Kidney glomerular epithelial cell (primary cell): ENCODE measurements at regions not wholly inside any gene's neighbourhood (a gene's known extent, or its start where the extent isn't known, plus 50 kb on each side); places are given as distances from the start of the nearest gene placed in this dataset.

Experiments used
- DNase-seq: peaks from one replicate; lab custom pipeline; 2025; lab: John Stamatoyannopoulos, UW

DNA sequence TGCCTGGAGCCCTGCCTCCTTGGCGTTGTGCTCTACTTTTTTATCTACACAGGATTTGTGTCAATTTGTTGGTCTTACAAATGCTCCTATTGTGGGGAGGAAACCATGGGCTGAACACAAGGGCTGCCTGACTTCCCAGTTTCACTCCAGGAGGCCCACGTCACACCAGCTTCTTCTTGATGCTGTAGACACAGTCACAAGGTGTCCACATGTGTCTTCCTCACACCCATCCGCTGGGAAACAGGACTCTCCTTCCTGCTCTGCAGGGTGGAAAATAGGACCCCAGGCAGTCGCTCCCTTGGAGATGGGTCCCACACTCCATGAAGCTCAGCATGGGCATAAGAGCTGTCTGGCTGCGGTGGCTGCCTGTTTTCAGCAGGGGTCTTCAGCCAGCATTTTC lies 468.2 kb downstream of the EPHA4 start:
- no peak for DNase-seq

DNA sequence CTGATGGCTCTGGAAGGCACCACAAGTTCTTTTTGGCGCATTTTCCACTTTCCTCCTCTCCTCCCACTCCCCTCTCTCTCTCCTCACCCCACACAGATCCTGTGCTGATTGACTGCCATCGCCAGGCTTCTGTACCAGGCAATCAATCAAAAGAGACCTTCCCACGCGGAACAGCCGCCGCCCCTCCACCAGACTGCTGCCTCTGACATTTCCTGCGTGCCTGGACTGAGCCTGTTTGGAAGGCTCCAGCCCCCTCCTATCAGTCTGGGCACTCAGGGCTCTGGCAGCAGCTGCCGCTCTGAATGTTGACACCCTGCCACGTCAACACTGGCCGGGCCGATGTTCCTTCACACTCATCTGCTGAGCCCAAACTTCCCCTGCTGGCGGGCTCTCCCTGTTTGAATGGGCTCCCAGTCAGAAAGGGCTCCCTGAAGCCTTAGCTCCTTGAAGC lies 467.7 kb downstream of the EPHA4 start:
- no peak for DNase-seq

DNA sequence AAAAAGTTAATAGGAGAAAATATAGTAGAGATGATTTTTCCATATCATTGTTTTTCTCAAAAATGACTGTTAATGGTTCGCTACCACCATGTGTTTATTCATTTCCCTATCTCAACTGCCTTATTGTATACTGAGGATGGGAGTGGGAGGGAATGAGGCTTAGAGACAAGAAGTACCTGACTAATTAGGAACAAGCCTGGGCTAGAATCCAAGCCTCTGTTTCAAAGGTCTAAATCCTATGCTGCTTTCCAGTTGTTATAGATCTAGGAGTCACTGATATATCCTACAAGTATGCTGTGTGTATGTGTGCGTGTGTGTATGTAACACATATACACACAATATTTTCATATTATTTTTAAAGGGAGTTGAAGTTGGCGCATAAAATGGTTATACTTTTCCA lies 465.9 kb downstream of the EPHA4 start:
- DNase-seq, result no peak

DNA sequence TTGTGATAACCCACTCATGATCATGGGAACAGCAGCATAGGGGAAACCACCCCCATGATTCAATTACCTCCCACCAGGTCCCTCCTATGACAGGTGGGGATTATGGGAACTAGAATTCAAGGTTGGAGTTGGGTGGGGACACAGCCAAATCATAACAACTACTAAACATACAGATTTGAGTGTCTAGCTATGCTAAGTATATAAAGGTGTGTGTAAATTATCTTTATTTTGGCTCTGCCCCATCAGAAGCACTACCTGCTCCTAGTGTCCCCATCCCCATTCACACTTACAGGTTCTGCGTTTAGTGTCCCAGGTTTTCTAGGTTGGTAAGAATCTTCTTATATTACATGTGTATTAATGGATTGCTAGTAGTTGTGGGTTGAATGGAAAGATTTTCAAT lies 464.7 kb downstream of the EPHA4 start:
- DNase-seq, result no peak

DNA sequence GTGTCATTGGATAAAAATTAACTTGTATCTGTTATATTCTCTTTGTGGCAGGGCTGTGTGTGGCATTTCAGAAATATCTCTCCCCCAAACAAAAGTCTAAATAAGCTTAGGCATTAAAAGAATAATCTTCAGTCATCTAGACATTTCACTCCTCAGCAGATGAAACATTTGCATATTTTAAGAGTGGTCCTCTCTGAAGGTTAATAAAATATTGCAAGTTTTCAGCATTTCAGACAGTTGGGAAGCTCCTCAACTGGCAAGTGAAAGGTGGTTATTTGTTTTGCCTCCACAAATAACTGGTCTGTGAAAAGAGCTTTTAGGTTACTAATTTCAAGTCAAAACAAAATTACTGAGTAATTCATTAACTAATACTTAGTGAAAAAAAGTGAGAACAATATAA lies 462.6 kb downstream of the EPHA4 start:
- DNase-seq, result peak; percentile 20

DNA sequence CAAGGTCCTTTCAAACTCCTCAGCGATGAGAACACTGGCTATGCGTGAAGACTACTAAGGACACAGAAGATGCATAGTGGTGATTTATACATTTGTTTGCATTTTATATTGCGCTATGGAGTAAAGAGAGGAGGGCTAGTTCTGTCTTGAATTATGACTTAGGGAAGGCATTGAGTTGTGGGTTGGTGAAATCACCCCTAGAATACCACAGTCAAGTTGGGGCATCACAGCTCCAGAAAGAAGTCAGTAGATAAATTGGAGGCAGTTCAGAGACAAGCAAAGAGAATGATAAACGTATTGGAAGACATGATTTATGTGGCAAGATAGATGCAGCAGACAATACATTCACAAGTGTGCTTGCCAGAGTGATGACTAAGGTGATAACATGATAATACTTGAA lies 460.4 kb downstream of the EPHA4 start:
- DNase-seq, result no peak

DNA sequence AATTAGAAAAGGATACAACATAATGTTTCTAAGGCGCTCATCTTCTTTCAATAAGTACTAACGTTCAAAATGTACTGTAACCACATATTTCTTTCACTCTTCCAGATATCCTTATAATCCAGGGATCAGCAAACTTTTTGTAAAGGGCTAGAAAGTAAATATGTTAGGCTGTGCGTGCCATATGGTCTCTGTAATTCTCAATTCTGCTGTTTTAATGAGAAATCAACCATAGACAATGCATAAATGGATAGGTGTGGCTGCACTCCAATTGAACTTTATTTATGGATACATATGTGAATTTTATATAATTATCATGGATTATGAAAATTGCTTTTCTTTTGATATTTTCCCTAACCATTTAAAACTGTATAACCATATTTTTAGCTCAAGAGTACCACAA lies 459.4 kb downstream of the EPHA4 start:
- DNase-seq, result no peak

DNA sequence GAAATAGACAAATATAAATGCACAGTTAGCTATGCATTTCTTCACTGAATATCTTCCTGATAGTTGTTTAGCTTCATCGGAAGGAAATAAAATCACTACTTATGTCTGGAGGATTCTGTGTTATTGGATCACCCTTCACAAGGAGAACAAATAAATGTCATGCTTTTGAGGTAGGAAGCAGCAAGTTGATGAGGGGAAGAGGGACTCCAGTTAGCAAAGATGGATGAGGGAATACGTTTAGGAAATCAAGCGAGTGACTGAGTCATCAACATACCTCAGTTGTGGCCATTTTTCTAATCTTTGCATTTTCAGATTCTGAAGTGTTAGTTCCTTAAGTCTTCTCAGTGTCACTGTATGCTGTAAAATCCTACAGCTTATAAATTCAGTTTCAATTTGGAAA lies 456.2 kb downstream of the EPHA4 start:
- no peak for DNase-seq

DNA sequence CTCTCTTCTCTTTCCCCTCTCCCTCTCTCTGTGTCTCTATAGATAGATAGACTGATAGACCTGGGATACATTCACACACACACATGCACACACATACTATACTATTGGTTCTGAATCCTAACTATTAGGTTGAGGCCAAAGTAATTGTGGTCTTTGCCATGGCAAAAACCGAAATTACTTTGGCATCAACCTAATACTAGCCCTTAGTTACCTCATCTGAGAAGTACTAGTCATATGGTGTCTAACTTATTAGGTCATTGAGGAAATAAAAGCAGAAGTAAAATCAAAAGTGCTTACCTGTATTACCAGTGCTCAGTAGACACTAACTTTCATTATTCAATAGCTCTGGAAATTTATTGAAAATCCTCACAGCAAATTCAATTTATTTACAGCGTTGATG lies 451.5 kb downstream of the EPHA4 start:
- no peak for DNase-seq

DNA sequence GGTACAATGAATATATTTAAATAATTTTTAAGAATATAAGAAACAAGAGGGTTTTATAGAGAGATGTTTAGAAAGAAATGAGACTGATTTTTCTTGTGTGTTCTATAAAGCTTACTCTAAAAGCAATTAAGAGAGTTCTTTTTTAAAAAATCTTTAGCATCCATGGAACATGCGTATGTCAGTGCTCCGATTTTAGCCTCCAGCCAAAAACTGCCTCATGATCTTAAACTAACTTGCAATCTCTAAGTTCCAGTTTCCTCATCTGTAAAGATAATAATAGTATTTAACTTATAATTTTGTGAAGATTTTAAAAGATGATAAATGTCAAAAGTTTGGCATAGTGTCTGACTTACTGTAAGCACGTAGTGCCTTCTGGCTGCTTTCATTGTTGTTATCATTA lies 448.7 kb downstream of the EPHA4 start:
- no peak for DNase-seq

DNA sequence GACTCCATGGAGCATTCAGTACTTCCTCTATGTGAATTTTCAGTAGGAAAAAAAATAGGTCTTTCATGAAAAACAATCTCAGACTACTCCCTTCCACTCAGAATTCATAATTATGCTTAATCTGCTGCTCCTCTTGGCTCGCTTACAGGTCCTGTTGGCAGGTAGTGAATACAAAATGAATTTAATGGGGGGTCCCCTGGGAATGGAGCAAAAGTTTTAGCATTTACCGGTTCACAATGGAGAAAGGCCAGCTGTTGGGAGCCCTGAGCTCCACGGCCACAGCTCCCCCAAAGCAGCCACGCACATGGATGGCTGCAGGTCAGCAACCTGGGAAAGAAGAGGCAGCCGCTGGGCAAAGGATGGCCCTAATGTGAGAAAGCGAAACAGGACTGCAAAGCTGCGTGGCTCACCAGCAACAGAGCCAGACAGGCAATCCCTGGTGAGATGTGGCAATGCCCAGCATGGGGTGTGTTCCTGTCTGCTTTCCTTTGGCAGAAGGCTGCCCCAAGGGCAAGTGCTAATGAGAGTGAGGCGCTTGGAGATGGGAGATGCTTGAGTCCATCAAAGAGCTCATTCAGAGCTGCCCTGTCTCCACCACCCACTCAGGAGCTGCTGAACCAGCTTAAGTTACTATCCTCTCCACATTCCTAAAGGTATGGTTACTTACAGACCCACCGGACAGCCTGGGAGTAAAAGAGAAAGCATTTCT lies 447.4 kb downstream of the EPHA4 start:
- no peak for DNase-seq

DNA sequence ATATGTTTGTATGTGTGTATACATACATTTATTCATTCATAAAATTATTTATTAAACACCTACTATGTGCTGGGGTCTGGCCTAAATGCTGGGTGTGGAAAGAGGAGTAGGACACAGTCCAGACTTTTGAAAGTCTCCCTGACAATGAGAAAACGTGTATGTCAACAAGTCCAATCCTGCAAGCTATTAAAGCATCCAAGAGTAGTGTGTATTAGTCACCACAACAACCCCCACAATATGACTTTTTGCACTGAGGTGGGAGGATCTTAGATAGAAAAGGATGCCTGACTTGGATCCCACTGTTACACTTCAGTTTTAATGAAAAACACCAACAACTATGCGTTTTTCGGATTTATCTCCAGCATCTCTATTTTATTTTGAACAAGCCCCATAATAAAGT lies 446.4 kb downstream of the EPHA4 start:
- no peak for DNase-seq

DNA sequence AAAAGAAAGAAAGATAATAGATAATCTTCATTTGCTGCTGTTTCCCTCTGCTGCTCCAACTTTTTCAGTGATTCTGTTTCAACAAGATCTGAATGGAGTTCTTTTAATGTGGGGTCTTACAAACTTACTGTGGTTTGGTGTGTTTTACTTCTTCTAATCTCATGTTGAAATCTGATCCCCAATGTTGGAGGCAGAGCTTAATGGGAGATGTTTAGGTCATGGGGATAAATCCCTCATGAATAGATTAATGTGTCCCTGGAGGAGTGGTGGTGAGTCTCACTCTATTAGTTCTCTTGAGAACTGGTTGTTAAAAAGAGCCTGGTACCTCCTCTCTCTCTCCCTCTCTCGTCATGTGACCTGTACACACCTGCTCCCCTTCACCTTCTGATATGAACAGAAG lies 442.4 kb downstream of the EPHA4 start:
- no peak for DNase-seq

DNA sequence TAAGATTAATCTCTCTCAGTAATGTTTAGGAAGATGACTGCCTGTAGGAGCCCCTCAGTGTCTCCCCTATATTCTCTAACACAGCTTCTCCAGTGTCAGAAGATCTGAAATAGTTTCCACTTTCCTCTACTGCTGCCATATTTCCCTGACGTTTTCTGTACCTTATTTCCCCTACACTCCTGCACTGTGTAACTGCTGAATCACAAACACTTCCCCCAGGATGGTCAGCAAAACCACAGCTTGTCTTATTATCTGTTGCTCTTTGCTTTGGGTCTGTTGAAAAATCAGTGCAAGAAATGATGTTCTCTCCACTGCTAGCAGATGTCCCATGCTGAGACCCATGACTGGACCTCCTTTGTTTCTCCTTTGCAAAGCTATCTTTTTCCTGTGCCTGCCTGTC lies 441.7 kb downstream of the EPHA4 start:
- DNase-seq, result no peak

DNA sequence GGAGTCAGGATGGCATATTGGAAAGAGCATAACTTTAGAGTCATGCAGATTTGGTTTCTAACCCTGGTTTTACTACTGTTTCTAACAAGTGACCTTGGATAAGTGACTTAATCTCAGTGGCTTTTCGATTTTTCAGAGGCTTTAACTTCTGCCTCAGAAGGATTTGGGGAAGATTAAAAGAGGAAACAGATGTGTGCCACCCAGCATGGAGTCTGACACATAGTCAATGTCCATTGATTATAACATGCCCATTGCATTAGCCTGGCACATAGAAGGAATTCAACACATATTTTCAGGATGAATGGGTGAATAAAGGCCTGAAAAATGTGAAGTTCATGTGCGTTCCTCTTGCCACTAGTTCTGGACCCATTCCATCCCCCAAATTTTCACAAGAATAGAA lies 438.2 kb downstream of the EPHA4 start:
- no peak for DNase-seq

DNA sequence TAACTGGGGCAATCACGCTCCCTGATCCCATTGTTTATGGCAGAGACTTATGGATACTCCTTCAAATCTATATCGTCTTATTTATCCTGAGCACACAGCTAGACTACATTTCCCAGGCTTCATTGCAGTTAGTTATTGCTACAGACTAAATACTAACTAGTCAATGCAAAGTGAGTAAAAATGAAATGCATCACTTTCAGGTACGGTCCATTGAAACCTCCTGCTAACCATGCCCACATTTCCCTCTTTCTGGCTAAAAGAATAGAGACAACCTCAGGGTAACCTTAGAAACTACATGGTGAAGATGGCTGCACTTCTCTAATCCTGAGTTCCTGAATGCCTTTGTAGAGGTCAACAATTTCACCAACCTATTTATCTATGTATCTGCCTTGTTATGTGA lies 437.4 kb downstream of the EPHA4 start:
- no peak for DNase-seq

DNA sequence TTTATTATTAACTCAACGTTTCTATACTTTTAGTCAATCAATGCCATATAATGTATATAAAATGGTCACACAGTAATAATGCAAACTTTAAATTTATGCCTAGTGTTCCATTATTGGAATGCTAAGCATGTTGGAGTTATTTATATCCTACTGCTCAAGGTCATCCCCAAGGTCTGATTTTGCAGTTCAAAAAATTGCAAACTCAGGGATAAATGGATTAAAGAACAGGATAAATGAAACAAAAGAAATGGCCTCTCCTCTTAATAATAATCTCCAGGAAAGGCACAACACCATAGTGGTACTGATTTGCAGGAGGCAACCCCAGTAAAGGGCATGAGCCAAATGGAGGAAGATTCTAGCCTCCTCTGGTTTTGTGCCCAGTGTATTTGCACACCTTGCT lies 436.4 kb downstream of the EPHA4 start:
- no peak for DNase-seq

DNA sequence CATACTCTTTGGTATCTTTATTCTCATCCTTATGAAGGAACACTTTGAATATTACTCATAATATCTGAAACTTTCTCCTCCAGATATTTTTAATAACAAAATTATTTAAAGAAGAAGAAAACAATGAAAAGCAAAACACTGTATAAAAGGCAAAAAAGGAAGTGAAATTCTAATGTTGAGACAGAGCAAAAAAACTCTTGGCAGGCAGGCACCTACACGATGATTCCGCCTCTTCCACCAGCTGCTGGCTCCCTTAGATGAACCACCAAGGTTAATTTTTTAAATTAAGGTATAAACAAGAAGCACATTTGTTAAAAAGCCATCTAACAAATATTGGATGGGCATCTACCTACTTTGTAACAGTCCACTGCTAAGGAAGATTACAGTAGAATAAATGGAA lies 434.7 kb downstream of the EPHA4 start:
- DNase-seq, result no peak

DNA sequence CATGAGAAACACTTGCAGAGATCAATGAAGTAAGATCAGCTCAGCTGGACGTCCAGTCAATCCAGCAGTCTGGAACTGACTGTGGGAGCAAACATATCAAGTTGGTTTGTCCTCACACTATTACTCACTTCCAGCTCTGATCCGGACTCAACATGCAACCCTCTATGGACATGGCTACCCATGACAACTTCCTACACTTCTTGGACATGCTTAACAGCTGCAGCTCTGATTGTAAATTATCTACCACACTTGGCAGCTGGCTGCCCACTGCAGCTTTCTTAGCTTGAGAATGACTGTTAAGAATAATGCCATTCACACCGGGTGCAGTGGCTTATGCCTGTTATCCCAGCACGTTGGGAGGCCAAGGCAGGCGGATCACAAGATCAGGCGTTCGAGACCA lies 429.8 kb downstream of the EPHA4 start:
- no peak for DNase-seq

DNA sequence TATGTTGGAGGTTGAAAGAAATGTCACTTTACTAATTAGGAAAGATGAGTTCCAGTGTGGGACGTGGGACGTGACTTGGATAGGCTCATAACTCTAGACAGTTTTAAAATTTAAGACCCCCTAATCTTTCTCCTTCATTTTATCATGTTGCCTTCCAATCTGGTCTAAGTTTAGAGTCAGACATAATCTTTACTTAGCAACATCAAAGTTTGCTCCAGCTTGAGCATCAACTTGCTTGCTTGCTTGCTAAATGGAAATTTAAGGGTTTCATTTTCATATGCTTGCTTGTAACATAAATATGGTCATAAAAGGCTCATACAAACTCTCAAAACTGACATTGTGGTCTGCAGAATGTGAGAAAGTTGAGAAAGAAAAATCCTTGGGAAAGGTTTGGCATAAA lies 428.9 kb downstream of the EPHA4 start:
- DNase-seq, result no peak

DNA sequence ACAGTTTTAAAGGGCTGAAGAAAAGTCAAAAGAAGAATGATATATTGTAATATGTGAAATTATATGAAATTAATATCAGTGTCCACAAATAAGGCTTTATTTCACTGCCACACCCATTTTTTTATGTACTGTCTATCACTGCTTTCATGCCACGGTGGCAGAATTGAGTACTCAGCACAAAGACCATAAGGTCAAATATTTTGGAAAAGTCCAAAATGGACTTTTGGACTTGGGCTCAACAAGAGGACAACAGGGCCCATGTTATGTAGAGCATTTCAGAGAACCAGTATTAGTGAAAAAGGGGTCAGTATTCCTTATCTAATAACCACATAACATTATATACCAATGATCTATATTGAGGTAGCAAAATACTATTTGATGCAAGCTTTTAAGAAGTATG lies 427.2 kb downstream of the EPHA4 start:
- no peak for DNase-seq

DNA sequence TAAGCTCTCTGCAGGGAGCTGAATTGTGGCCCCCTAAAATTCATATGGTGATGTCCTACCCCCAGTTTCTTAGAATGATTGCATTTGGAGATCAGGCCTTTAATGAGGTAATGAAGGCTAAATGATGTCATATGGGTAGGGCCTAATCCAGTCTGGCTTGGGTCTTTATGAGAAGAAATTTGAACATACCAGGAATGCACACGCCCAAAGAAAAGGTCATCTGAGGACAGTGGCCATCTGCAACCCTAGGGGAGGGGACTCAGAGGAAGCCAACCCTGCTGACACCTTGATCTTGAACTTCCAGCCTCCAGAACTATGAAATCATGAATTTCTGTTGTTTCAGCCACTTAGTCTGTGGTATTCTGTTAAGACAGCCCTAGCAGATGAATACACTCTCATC lies 426.7 kb downstream of the EPHA4 start:
- DNase-seq, result no peak

DNA sequence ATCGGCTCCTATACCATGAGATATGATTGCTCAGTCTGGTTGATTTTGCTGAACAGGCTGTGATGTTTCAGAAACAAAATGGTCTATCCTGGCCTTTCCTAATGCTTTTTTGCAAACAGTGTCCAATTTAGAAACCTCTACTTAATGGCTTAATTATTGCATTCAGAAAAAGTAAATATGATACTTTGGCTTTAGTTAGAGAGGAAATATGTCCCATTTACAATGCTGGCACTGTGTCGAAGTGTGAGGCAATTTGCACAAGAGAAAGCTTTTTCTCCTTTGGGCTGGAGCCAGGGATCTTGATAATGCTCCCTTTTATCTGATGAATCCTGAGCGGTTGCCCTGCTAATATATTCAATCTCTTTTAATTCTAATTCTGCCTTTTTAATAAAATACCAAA lies 418.9 kb downstream of the EPHA4 start:
- no peak for DNase-seq

DNA sequence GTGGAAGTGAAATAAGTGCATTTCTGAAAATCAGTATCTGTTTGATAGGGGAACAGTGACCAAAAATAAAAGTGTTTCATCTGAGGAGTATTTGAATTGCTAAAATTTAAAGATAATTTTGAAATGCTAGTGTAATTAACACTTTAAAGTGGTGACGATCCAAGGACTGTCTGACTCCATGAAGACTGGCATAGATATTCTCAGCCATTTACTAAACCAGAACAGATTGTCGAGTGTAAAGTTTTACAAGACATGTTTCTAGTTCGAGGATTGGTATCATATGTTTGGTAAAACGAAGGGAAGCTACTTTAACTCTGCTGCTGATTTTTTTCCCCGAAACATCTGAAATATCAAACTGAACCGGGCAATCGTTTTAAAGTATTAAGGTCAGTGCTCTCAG lies 417.9 kb downstream of the EPHA4 start:
- DNase-seq, result no peak
